ENCODE measurements at regions not wholly inside any gene's neighbourhood (a gene's known extent, or its start where the extent isn't known, plus 50 kb on each side); places are given as distances from the start of the nearest gene placed in this dataset.

- TF ChIP-seq, protein P1, sequence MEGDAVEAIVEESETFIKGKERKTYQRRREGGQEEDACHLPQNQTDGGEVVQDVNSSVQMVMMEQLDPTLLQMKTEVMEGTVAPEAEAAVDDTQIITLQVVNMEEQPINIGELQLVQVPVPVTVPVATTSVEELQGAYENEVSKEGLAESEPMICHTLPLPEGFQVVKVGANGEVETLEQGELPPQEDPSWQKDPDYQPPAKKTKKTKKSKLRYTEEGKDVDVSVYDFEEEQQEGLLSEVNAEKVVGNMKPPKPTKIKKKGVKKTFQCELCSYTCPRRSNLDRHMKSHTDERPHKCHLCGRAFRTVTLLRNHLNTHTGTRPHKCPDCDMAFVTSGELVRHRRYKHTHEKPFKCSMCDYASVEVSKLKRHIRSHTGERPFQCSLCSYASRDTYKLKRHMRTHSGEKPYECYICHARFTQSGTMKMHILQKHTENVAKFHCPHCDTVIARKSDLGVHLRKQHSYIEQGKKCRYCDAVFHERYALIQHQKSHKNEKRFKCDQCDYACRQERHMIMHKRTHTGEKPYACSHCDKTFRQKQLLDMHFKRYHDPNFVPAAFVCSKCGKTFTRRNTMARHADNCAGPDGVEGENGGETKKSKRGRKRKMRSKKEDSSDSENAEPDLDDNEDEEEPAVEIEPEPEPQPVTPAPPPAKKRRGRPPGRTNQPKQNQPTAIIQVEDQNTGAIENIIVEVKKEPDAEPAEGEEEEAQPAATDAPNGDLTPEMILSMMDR (conservative IDR thresholded peaks at IDR 0.05; ENCODE audit: low read depth, low read length): no peak
- no peak for TF ChIP-seq EZH2 (IDR thresholded peaks at IDR 0.05; ENCODE audit: borderline replicate concordance, low read depth, low read length, poor library complexity, severe bottlenecking)
These were observed 444.4 kb downstream of the LTN1 start for GRCh38 chr21:28548291-28548690.

Measured in A673 (cell line).